K562 (cell line): ENCODE measurements at regions not wholly inside any gene's neighbourhood (a gene's known extent, or its start where the extent isn't known, plus 50 kb on each side); places are given as distances from the start of the nearest gene placed in this dataset.

Experiments used
- ATAC-seq: fragments of 200-7000 bp; cut with Tn5 transposase; 3 replicates; pipeline ENCODE4 v1.9.1; 2020; ENCODE audit warnings: moderate library complexity
- BruUV-seq: library from RNA; stranded (reverse); fragments of 400-500 nt; replicated peaks from 2 replicates; lab custom pipeline; 2021; lab: Mats Ljungman, UMichigan
- CTCF ChIA-PET: fragments of 300-600 bp; formaldehyde crosslinking; extraction: SDS; loops from one replicate; lab custom pipeline; 2021; ENCODE audit warnings: low intra/inter-chr PET ratio; lab: Yijun Ruan, JAX
- POLR2A ChIA-PET: fragments of 300-600, 350-650 bp; sonication (Branson Sonifier 250); formaldehyde crosslinking; extraction: SDS; loops from one replicate; lab custom pipeline; 2021; ENCODE audit warnings: antibody characterized with exemption, inconsistent platforms; lab: Yijun Ruan, JAX
- DNase-seq, 4 experiments: peaks; one replicate each; pipeline versions ENCODE4 v3.0.0 to v3.0.0-alpha.2; 2011 to 2018; ENCODE audit warnings: low spot score in 3 of 4, mixed read lengths in 3 of 4; ENCODE audit errors: extremely low read depth in 1 of 4
- FAIRE-seq: peaks from 2 replicates; lab custom pipeline; 2011; peaks lifted over from hg19 to GRCh38; lab: Jason Lieb, UNC
- H2AFZ ChIP-seq: 2 replicates; pipeline ENCODE4 v1.6.0; 2011; ENCODE audit warnings: low read depth, low read length, control low read depth, inconsistent platforms
- H3K27ac ChIP-seq: fragments of 200-600 bp; 3 replicates; pipeline ENCODE4 v1.8.0; 2011; ENCODE audit warnings: low read depth, mild to moderate bottlenecking, control low read depth, inconsistent platforms, low read length, moderate library complexity, mixed read lengths; ENCODE audit errors: extremely low read depth
- H3K27me3 ChIP-seq, 2 experiments: fragments of 300-600 bp in 1 of 2; 2 replicates in 1 of 2; 3 replicates in 1 of 2; pipeline versions ENCODE4 v1.6.0 to v1.8.0; 2011; ENCODE audit warnings: inconsistent platforms in 2 of 2, low read length in 2 of 2, mild to moderate bottlenecking in 1 of 2, mixed read lengths in 1 of 2, moderate library complexity in 1 of 2; ENCODE audit not compliant: control insufficient read depth in 2 of 2, insufficient read depth in 2 of 2
- H3K36me3 ChIP-seq: fragments of 300-600 bp; 3 replicates; pipeline ENCODE4 v1.8.0; 2011; ENCODE audit warnings: mild to moderate bottlenecking, low read length, inconsistent platforms; ENCODE audit not compliant: control insufficient read depth, insufficient read depth
- H3K4me1 ChIP-seq, 2 experiments: fragments of 200-600 bp in 1 of 2; replicated peaks in 1 of 2; 2 replicates in 1 of 2; 3 replicates in 1 of 2; pipeline versions ENCODE4 v1.5.1 to v1.8.0; 2011; ENCODE audit warnings: inconsistent platforms in 2 of 2, low read length in 2 of 2, mild to moderate bottlenecking in 1 of 2, mixed read lengths in 1 of 2, moderate library complexity in 1 of 2; ENCODE audit not compliant: control insufficient read depth in 2 of 2, insufficient read depth in 2 of 2
- H3K4me2 ChIP-seq: 2 replicates; pipeline ENCODE4 v1.6.1; 2011; ENCODE audit warnings: low read length, control low read depth, inconsistent platforms, mixed read lengths; ENCODE audit not compliant: insufficient read depth
- H3K4me3 ChIP-seq: fragments of 200-600 bp; sonication (generic), shearing (Covaris generic); 2 replicates; pipeline ENCODE4 v1.5.1; 2016; ENCODE audit warnings: control low read depth, inconsistent platforms
- H3K79me2 ChIP-seq: fragments of 200-600 bp; 3 replicates; pipeline ENCODE4 v1.8.0; 2011; ENCODE audit warnings: low read length, inconsistent platforms; ENCODE audit not compliant: control insufficient read depth, insufficient read depth
- H3K9ac ChIP-seq, 2 experiments: 2 replicates each; pipeline versions ENCODE4 v1.6.0 to v1.6.1; 2011; ENCODE audit warnings: low read depth in 2 of 2, low read length in 2 of 2, control low read depth in 1 of 2, inconsistent platforms in 1 of 2, mild to moderate bottlenecking in 1 of 2, mixed read lengths in 1 of 2; ENCODE audit not compliant: insufficient read depth in 1 of 2
- H3K9me1 ChIP-seq: one replicate; pipeline ENCODE4 v1.6.0; 2011; ENCODE audit warnings: inconsistent platforms, mild to moderate bottlenecking, low read length, moderate library complexity; ENCODE audit not compliant: control insufficient read depth, insufficient read depth
- H3K9me3 ChIP-seq: replicated peaks from 2 replicates; pipeline ENCODE4 v1.5.1; 2011; ENCODE audit warnings: low read depth, low read length, inconsistent platforms; ENCODE audit not compliant: control insufficient read depth, insufficient read depth
- H4K20me1 ChIP-seq: replicated peaks from 2 replicates; pipeline ENCODE4 v1.6.1; 2011; ENCODE audit warnings: low read length, inconsistent platforms, mixed read lengths; ENCODE audit not compliant: control insufficient read depth, insufficient read depth
- C11orf30 ChIP-seq: fragments of 450-650 bp; IDR thresholded peaks from 2 replicates; pipeline ENCODE4 v1.6.1; 2016; ENCODE audit warnings: low read depth, mild to moderate bottlenecking
- GABPB2 ChIP-seq: fragments of 250-450 bp; sonication (Bioruptor Pico); conservative IDR thresholded peaks from 2 replicates; pipeline ENCODE4 v1.5.1; 2021; ENCODE audit warnings: mild to moderate bottlenecking
- KDM5B ChIP-seq: fragments of 200-600 bp; sonication (generic); IDR thresholded peaks from 2 replicates; pipeline ENCODE4 v1.6.1; 2012; ENCODE audit warnings: low read depth, mild to moderate bottlenecking, moderate library complexity, low read length, control low read depth, inconsistent platforms; ENCODE audit not compliant: insufficient replicate concordance
- MIER1 ChIP-seq: fragments of 450-650 bp; IDR thresholded peaks from 2 replicates; pipeline ENCODE4 v1.6.1; 2016; ENCODE audit warnings: antibody characterized with exemption, mild to moderate bottlenecking, low read depth
- PHTF2 ChIP-seq: fragments of 250-450 bp; sonication (Bioruptor Pico); IDR thresholded peaks from 2 replicates; pipeline ENCODE4 v1.5.0; 2021; ENCODE audit warnings: mild to moderate bottlenecking
- POU5F1 ChIP-seq: fragments of 150-350 bp; IDR thresholded peaks from 2 replicates; pipeline ENCODE4 v1.6.1; 2014; ENCODE audit warnings: borderline replicate concordance, low read length, low read depth, mild to moderate bottlenecking; ENCODE audit not compliant: partially characterized antibody
- RAD21 ChIP-seq, 2 experiments: fragments of 250-450 bp in 1 of 2; fragments of 450-650 bp in 1 of 2; sonication (Bioruptor Pico) in 1 of 2; formaldehyde crosslinking in 1 of 2; IDR thresholded peaks in 1 of 2; conservative IDR thresholded peaks in 1 of 2; 2 replicates each; pipeline versions ENCODE4 v1.4.0 to v1.8.0; 2020 to 2022; ENCODE audit warnings: mild to moderate bottlenecking in 2 of 2, moderate library complexity in 1 of 2
- TAF7 ChIP-seq: fragments of 450-650 bp; IDR thresholded peaks from 2 replicates; pipeline ENCODE4 v1.6.1; 2016; ENCODE audit warnings: missing genetic modification characterization, missing compliant biosample characterization
- TRIM24 ChIP-seq, 2 experiments: fragments of 450-650 bp; IDR thresholded peaks; 2 replicates each; pipeline ENCODE4 v1.6.1; 2016
- U2AF2 ChIP-seq: fragments of 200-400 bp; formaldehyde crosslinking; optimal IDR thresholded peaks from 2 replicates; pipeline ENCODE3; 2017; ENCODE audit warnings: low read depth, mild to moderate bottlenecking, low read length
- ZNF282 ChIP-seq: sonication (generic); formaldehyde crosslinking; IDR thresholded peaks from 2 replicates; pipeline ENCODE4 v1.8.1; 2023; ENCODE audit warnings: missing genetic modification reagents
- ZNF444 ChIP-seq: fragments of 250-450 bp; sonication (Bioruptor Pico); IDR thresholded peaks from 2 replicates; pipeline ENCODE4 v1.4.0; 2020; ENCODE audit warnings: mild to moderate bottlenecking, moderate library complexity
- WGBS: fragments of 100-300 bp; shearing (Covaris generic); methylation state at CpG from one replicate; pipeline ENCODE4 v1.1.6; 2016; ENCODE audit warnings: low coverage, mixed read lengths; ENCODE audit not compliant: insufficient coverage; ENCODE audit errors: missing lambda C conversion rate; 5-methylcytosine and 5-hydroxymethylcytosine counted together
- in situ Hi-C: fragments of 300-500 bp; cut with MboI; formaldehyde crosslinking; loops from 4 replicates; pipeline ENCODE4 v1.15.0; 2018; ENCODE audit warnings: inconsistent platforms, mixed read lengths
- intact Hi-C: fragments of 100-400 bp; cut with micrococcal nuclease; formaldehyde crosslinking; loops from 2 replicates; pipeline ENCODE4 v1.14.2; 2022
- TF ChIP-seq, protein P1 (sequence below): fragments of 450-650 bp; formaldehyde crosslinking; IDR thresholded peaks from 2 replicates; pipeline ENCODE4 v1.4.0; 2022; ENCODE audit warnings: mild to moderate bottlenecking, moderate library complexity
- TF ChIP-seq, protein P2 (sequence below): fragments of 450-650 bp; formaldehyde crosslinking; IDR thresholded peaks from 2 replicates; pipeline ENCODE4 v1.4.0; 2020; ENCODE audit warnings: mild to moderate bottlenecking, moderate library complexity
- TF ChIP-seq, protein P3 (sequence below): sonication (generic); formaldehyde crosslinking; IDR thresholded peaks from 2 replicates; pipeline ENCODE4 v1.5.0; 2020; ENCODE audit warnings: missing genetic modification reagents

DNA sequence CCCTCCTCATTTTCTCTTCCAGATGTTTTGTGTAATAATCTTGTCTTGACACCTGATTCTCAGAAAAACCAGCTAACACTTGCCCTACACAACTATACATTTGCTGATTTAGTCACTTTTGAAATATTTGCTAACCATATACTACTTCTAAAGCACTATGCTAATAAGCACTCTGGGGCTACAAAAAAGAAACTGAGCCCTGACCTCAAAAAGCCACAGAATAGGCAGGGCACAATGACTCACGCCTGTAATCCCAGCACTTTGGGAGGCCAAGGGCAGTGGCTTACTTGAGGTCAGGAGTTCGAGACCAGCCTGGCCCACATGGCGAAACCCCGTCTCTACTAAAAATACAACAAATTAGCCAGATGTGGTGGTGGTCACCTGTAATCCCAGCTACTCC is 266.0 kb downstream of the RAD51AP2 start:
- H3K9me3 ChIP-seq, result no peaks in the 10 kb centered on the region
- ChIA-PET POLR2A (no interaction called here), CTCF (no interaction called here)
- no TSS peak for BruUV-seq
- in situ Hi-C loops, result no loop called here
- no peaks in the 10 kb centered on the region for H3K4me1 ChIP-seq
- FAIRE-seq, result no peak
- no peak overlapping the region for H3K4me3 ChIP-seq
- ATAC-seq, result no peak
- intact Hi-C loops, result no loop called here
- no peaks in the 10 kb centered on the region for H3K9me1 ChIP-seq
- no peaks in the 10 kb centered on the region for H3K36me3 ChIP-seq
- no peak for DNase-seq
- no peak overlapping the region for H3K9ac ChIP-seq
- H3K4me2 ChIP-seq, result no peak overlapping the region
- 0% methylated on average over 4 of the region's 4 CpGs for whole genome bisulfite sequencing
- H2AFZ ChIP-seq, result no peak overlapping the region
- H4K20me1 ChIP-seq, result no peaks in the 10 kb centered on the region
- TF ChIP-seq, protein P1, sequence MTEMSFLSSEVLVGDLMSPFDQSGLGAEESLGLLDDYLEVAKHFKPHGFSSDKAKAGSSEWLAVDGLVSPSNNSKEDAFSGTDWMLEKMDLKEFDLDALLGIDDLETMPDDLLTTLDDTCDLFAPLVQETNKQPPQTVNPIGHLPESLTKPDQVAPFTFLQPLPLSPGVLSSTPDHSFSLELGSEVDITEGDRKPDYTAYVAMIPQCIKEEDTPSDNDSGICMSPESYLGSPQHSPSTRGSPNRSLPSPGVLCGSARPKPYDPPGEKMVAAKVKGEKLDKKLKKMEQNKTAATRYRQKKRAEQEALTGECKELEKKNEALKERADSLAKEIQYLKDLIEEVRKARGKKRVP (CRISPR knock-in tag), result no peak
- TF ChIP-seq TAF7 (tag) (no peak), ZNF282 (CRISPR knock-in tag) (no peak), C11orf30 (no peak), PHTF2 (no peak), GABPB2 (no peak)
- H3K27me3 ChIP-seq, result peaks cover 0 to 3% of the 10 kb centered on the region in 2 experiments; a peak in 1 of 5 replicates
- H3K27ac ChIP-seq, result no peak overlapping the region
- H3K79me2 ChIP-seq, result no peaks in the 10 kb centered on the region

DNA sequence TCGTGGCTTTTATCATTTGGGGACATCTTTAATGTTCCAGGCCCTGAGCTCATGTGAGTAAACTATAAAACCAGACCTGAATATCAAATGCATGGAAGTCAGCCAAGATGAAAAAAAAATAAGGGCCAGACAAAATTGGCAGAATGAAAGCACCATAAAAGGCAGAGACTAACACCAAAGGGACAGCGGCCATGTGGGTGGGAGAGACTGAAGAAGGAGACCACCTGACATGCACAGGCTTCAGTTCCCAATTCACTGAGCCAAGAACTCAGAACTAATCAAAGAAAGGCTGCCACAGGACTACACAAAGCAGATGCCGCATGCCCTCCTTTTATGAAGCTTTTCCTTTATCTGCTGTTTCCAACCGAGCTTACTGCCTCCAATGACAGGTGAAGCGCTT is 267.1 kb downstream of the RAD51AP2 start:
- BruUV-seq, result no TSS peak
- H3K4me2 ChIP-seq, result no peak overlapping the region
- peaks cover 0 to 3% of the 10 kb centered on the region in 2 experiments; a peak in 1 of 5 replicates for H3K27me3 ChIP-seq
- ChIA-PET POLR2A (no interaction called here), CTCF (no interaction called here)
- H3K9ac ChIP-seq, result no peak overlapping the region
- no peak overlapping the region for H3K27ac ChIP-seq
- DNase-seq (no peak), FAIRE-seq (no peak), ATAC-seq (no peak)
- no peaks in the 10 kb centered on the region for H3K79me2 ChIP-seq
- no peaks in the 10 kb centered on the region for H3K4me1 ChIP-seq
- WGBS, result 0% methylated on average over 5 of the region's 5 CpGs
- intact Hi-C loops, result no loop called here
- H3K4me3 ChIP-seq, result no peak overlapping the region
- H2AFZ ChIP-seq, result no peak overlapping the region
- no peaks in the 10 kb centered on the region for H3K9me1 ChIP-seq
- in situ Hi-C loops, result no loop called here
- H3K36me3 ChIP-seq, result no peaks in the 10 kb centered on the region
- no peaks in the 10 kb centered on the region for H3K9me3 ChIP-seq
- H4K20me1 ChIP-seq, result no peaks in the 10 kb centered on the region
- TF ChIP-seq POU5F1, result no peak
- no peak for TF ChIP-seq RAD21 (CRISPR knock-in tag; conservative IDR thresholded peaks at IDR 0.05 in 1 of 2, IDR thresholded peaks at IDR 0.05 in 1 of 2)
- no peak for TF ChIP-seq ZNF444 (CRISPR knock-in tag)
- TF ChIP-seq, protein P2, sequence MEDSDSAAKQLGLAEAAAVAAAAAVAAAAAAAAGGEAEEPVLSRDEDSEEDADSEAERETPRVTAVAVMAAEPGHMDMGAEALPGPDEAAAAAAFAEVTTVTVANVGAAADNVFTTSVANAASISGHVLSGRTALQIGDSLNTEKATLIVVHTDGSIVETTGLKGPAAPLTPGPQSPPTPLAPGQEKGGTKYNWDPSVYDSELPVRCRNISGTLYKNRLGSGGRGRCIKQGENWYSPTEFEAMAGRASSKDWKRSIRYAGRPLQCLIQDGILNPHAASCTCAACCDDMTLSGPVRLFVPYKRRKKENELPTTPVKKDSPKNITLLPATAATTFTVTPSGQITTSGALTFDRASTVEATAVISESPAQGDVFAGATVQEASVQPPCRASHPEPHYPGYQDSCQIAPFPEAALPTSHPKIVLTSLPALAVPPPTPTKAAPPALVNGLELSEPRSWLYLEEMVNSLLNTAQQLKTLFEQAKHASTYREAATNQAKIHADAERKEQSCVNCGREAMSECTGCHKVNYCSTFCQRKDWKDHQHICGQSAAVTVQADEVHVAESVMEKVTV, result no peak
- TF ChIP-seq KDM5B, result no peak
- no peak for TF ChIP-seq U2AF2
- no peak for TF ChIP-seq MIER1
- TF ChIP-seq, protein P3, sequence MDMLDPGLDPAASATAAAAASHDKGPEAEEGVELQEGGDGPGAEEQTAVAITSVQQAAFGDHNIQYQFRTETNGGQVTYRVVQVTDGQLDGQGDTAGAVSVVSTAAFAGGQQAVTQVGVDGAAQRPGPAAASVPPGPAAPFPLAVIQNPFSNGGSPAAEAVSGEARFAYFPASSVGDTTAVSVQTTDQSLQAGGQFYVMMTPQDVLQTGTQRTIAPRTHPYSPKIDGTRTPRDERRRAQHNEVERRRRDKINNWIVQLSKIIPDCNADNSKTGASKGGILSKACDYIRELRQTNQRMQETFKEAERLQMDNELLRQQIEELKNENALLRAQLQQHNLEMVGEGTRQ, result no peak
- TF ChIP-seq TRIM24 (IDR thresholded peaks at IDR 0.05), result no peak
